Smooth muscle cell (in vitro differentiated cells): ENCODE measurements at regions not wholly inside any gene's neighbourhood (a gene's known extent, or its start where the extent isn't known, plus 50 kb on each side); places are given as distances from the start of the nearest gene placed in this dataset.

Experiments used
- DNase-seq: peaks from one replicate; lab custom pipeline; 2025; ENCODE audit not compliant: unreplicated experiment; lab: John Stamatoyannopoulos, UW
- H2AFZ ChIP-seq: fragments of 200-600 bp; sonication (generic); 2 replicates; pipeline ENCODE4 v1.6.0; 2016; ENCODE audit warnings: antibody characterized with exemption, low read depth, mild to moderate bottlenecking
- H3F3A ChIP-seq: fragments of 200-600 bp; sonication (generic); 2 replicates; pipeline ENCODE4 v1.6.0; 2017; ENCODE audit warnings: antibody characterized with exemption, low read depth
- H3K27ac ChIP-seq: fragments of 200-600 bp; sonication (generic); 2 replicates; pipeline ENCODE4 v1.5.1; 2016; ENCODE audit warnings: low read depth, mild to moderate bottlenecking
- H3K27me3 ChIP-seq: fragments of 200-600 bp; sonication (generic); 2 replicates; pipeline ENCODE4 v1.6.1; 2016; ENCODE audit warnings: low read depth, mild to moderate bottlenecking
- H3K36me3 ChIP-seq: fragments of 200-600 bp; sonication (generic); 2 replicates; pipeline ENCODE4 v1.5.1; 2016; ENCODE audit warnings: low read depth
- H3K4me1 ChIP-seq: fragments of 200-600 bp; sonication (generic); 2 replicates; pipeline ENCODE4 v1.5.1; 2016; ENCODE audit warnings: low read depth
- H3K4me2 ChIP-seq: fragments of 200-600 bp; sonication (generic); 2 replicates; pipeline ENCODE4 v1.6.0; 2016; ENCODE audit warnings: mild to moderate bottlenecking
- H3K4me3 ChIP-seq: fragments of 200-600 bp; sonication (generic); 2 replicates; pipeline ENCODE4 v1.5.1; 2016; ENCODE audit warnings: mild to moderate bottlenecking
- H3K79me2 ChIP-seq: fragments of 200-600 bp; sonication (generic); 2 replicates; pipeline ENCODE4 v1.6.0; 2016; ENCODE audit warnings: low read depth, mild to moderate bottlenecking
- H3K9ac ChIP-seq: fragments of 200-600 bp; sonication (generic); 2 replicates; pipeline ENCODE4 v1.6.0; 2016; ENCODE audit warnings: low read depth
- H3K9me3 ChIP-seq: fragments of 200-600 bp; sonication (generic); replicated peaks from 2 replicates; pipeline ENCODE4 v1.5.1; 2016; ENCODE audit warnings: low read depth
- H4K20me1 ChIP-seq: fragments of 200-600 bp; sonication (generic); 2 replicates; pipeline ENCODE4 v1.6.0; 2016; ENCODE audit warnings: low read depth
- CTCF ChIP-seq: fragments of 200-600 bp; sonication (generic); IDR thresholded peaks from 2 replicates; pipeline ENCODE4 v1.5.1; 2017; ENCODE audit warnings: borderline replicate concordance, mild to moderate bottlenecking, antibody characterized with exemption; ENCODE audit not compliant: insufficient read depth, poor library complexity, severe bottlenecking
- WGBS: methylation state at CpG from one replicate; pipeline ENCODE4 v1.1.7; 2016; ENCODE audit warnings: low lambda C conversion rate; 5-methylcytosine and 5-hydroxymethylcytosine counted together

GRCh38 chr15:85880501-85881190 lies 85.9 kb upstream of the KLHL25 start:
- Histone ChIP-seq H3K9ac (no peak overlapping the region), H3F3A (no peaks in the 10 kb centered on the region), H3K36me3 (no peaks in the 10 kb centered on the region), H3K79me2 (no peaks in the 10 kb centered on the region), H3K9me3 (no peaks in the 10 kb centered on the region), H3K27ac (no peak overlapping the region), H3K4me1 (no peaks in the 10 kb centered on the region), H3K4me2 (no peak overlapping the region), H3K4me3 (no peak overlapping the region), H3K27me3 (peaks cover 8% of the 10 kb centered on the region), H4K20me1 (no peaks in the 10 kb centered on the region), H2AFZ (no peak overlapping the region)
- 87% methylated on average over 7 of the region's 7 CpGs for WGBS
- no peak for TF ChIP-seq CTCF
- DNase-seq, result no peak

DNA sequence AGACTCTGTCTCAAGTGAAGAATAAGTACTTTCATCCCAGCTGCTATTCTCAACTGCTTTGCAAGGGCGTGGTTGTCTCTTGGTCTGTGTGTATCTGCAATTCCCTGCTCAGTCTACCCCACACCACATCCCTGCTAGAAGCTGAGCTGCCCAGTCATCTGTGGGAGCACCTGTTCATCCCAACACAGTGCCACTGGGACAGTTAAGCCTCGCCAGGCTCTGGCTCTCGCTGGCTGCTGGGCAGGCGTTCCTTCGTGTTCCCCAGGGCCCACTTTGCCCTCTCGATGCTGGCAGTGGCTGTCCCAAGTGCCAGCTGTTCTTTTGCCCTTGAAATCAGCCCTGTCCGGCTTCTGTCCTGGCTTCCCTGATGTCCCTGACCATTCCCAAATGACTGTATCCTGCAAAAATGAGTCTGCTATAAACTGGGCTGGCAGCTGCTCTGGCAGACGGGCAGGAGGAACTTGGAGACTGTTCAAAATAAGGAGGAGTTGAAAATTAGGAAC lies 91.6 kb upstream of the KLHL25 start:
- TF ChIP-seq CTCF, result no peak
- peaks cover 9% of the 10 kb centered on the region for H3K27me3 ChIP-seq
- H4K20me1 ChIP-seq, result no peaks in the 10 kb centered on the region
- no peak overlapping the region for H3K4me3 ChIP-seq
- H3K79me2 ChIP-seq, result no peaks in the 10 kb centered on the region
- no peak for DNase-seq
- H3K4me1 ChIP-seq, result no peaks in the 10 kb centered on the region
- no peak overlapping the region for H3K27ac ChIP-seq
- H2AFZ ChIP-seq, result no peak overlapping the region
- 90% methylated on average over 8 of the region's 8 CpGs for WGBS
- H3F3A ChIP-seq, result no peaks in the 10 kb centered on the region
- no peak overlapping the region for H3K4me2 ChIP-seq
- no peaks in the 10 kb centered on the region for H3K9me3 ChIP-seq
- H3K36me3 ChIP-seq, result no peaks in the 10 kb centered on the region
- H3K9ac ChIP-seq, result no peak overlapping the region

- Histone ChIP-seq H3K79me2 (no peaks in the 10 kb centered on the region), H3K4me2 (no peak overlapping the region), H3K9ac (no peak overlapping the region), H3K27ac (no peak overlapping the region), H3K36me3 (no peaks in the 10 kb centered on the region), H4K20me1 (no peaks in the 10 kb centered on the region), H3K4me1 (no peaks in the 10 kb centered on the region), H2AFZ (no peak overlapping the region), H3K9me3 (no peaks in the 10 kb centered on the region), H3K4me3 (no peak overlapping the region), H3F3A (no peaks in the 10 kb centered on the region), H3K27me3 (peaks cover 19% of the 10 kb centered on the region)
- no peak for TF ChIP-seq CTCF
- no peak for DNase-seq
- 89% methylated on average over 12 of the region's 12 CpGs for WGBS
Observed at GRCh38 chr15:85889956-85890619, 95.4 kb upstream of the KLHL25 start.
